ENCODE measurements at regions not wholly inside any gene's neighbourhood (a gene's known extent, or its start where the extent isn't known, plus 50 kb on each side); places are given as distances from the start of the nearest gene placed in this dataset.
"Not testable (repeated sequence)": the region's sequence is repeated elsewhere in the genome, so short reads cannot be mapped to it uniquely, and the experiment has no call there.

GRCh38 chr2:116023026-116023425, 1580.6 kb downstream of the DPP10 start:
- dilution Hi-C loops (cut with MboI; ENCODE audit: extremely low pct_ligation_motif_present, low sequenced_read_pairs): no loop called here
- BruUV-seq (replicated peaks): no TSS peak
- peaks cover 2% of the 10 kb centered on the region for H3K9me3 ChIP-seq (replicated peaks; ENCODE audit: control insufficient read depth, insufficient read depth, low read length)
- H3K4me3 ChIP-seq (replicated peaks in 1 of 3; ENCODE audit: insufficient read depth in 1 of 3, low read depth in 1 of 3, low read length in 3 of 3): no peak overlapping the region
- no peaks in the 10 kb centered on the region for H3K27me3 ChIP-seq (ENCODE audit: control insufficient read depth in 2 of 2, insufficient read depth in 2 of 2, low read length in 2 of 2)
- ChIA-PET CTCF (no interaction called here), POLR2A (no interaction called here)
- DNase-seq (ENCODE audit: low read depth, low spot score) (no peak), FAIRE-seq (no peak)
- no peaks in the 10 kb centered on the region for H3K79me2 ChIP-seq (ENCODE audit: control insufficient read depth, insufficient read depth, low read length)
- no peaks in the 10 kb centered on the region for H3K4me1 ChIP-seq (ENCODE audit: control insufficient read depth, extremely low read depth, insufficient read depth, low read length)
- H4K20me1 ChIP-seq (replicated peaks; ENCODE audit: control insufficient read depth, extremely low read depth, insufficient read depth, low read length): no peaks in the 10 kb centered on the region
- no peaks in the 10 kb centered on the region for H3K9me1 ChIP-seq (replicated peaks; ENCODE audit: control insufficient read depth, extremely low read depth, insufficient read depth, low read length)
- no peak overlapping the region for H3K27ac ChIP-seq (ENCODE audit: insufficient read depth, low read depth, low read length)
- no peaks in the 10 kb centered on the region for H3K36me3 ChIP-seq (ENCODE audit: control insufficient read depth in 2 of 2, extremely low read depth in 1 of 2, insufficient read depth in 2 of 2, low read length in 2 of 2)
- H2AFZ ChIP-seq (ENCODE audit: low read depth, low read length): no peak overlapping the region
- H3K9ac ChIP-seq (replicated peaks; ENCODE audit: extremely low read depth, insufficient read depth, low read length): no peak overlapping the region
- TF ChIP-seq POLR2AphosphoS5 (IDR thresholded peaks at IDR 0.05; ENCODE audit: insufficient read depth, low read depth, low read length): no peak
- no peak for TF ChIP-seq FOS (IDR thresholded peaks at IDR 0.05; ENCODE audit: borderline replicate concordance, insufficient read depth, low read length)
- TF ChIP-seq JUN (IDR thresholded peaks at IDR 0.05; ENCODE audit: borderline replicate concordance, insufficient read depth, insufficient read length, low read depth): no peak
- TF ChIP-seq POLR2A (IDR thresholded peaks at IDR 0.05; ENCODE audit: low read depth, low read length): no peak
- no peak for TF ChIP-seq MYC (IDR thresholded peaks at IDR 0.05; ENCODE audit: low read depth, low read length)
- TF ChIP-seq, protein P1, sequence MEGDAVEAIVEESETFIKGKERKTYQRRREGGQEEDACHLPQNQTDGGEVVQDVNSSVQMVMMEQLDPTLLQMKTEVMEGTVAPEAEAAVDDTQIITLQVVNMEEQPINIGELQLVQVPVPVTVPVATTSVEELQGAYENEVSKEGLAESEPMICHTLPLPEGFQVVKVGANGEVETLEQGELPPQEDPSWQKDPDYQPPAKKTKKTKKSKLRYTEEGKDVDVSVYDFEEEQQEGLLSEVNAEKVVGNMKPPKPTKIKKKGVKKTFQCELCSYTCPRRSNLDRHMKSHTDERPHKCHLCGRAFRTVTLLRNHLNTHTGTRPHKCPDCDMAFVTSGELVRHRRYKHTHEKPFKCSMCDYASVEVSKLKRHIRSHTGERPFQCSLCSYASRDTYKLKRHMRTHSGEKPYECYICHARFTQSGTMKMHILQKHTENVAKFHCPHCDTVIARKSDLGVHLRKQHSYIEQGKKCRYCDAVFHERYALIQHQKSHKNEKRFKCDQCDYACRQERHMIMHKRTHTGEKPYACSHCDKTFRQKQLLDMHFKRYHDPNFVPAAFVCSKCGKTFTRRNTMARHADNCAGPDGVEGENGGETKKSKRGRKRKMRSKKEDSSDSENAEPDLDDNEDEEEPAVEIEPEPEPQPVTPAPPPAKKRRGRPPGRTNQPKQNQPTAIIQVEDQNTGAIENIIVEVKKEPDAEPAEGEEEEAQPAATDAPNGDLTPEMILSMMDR (IDR thresholded peaks at IDR 0.05; ENCODE audit: extremely low read depth in 1 of 2, insufficient read depth in 1 of 2, low read depth in 1 of 2, low read length in 2 of 2): no peak
- no peak for TF ChIP-seq EZH2 (IDR thresholded peaks at IDR 0.05; ENCODE audit: borderline replicate concordance, low read depth, low read length, severe bottlenecking)
- no peak for TF ChIP-seq GATA2 (IDR thresholded peaks at IDR 0.05; ENCODE audit: insufficient read depth, insufficient read length, low read depth, low read length)
- no peak for TF ChIP-seq MAX (IDR thresholded peaks at IDR 0.05; ENCODE audit: insufficient read depth, insufficient read length)
- intact Hi-C loops (cut with micrococcal nuclease): no loop called here
- H3K4me2 ChIP-seq (ENCODE audit: insufficient read depth, low read length): no peak overlapping the region

DNA sequence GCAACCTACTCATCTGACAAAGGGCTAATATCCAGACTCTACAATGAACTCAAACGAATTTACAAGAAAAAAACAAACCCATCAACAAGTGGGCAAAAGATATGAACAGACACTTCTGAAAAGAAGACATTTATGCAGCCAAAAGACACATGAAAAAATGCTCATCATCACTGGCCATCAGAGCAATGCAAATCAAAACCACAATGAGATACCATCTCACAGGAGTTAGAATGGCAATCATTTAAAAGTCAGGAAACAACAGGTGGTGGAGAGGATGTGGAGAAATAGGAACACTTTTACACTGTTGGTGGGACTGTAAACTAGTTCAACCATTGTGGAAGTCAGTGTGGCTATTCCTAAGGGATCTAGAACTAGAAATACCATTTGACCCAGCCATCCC, 1596.3 kb downstream of the DPP10 start:
- dilution Hi-C loops (cut with MboI; ENCODE audit: extremely low pct_ligation_motif_present, low sequenced_read_pairs); H3K27ac ChIP-seq (ENCODE audit: insufficient read depth, low read depth, low read length); H2AFZ ChIP-seq (ENCODE audit: low read depth, low read length); H3K4me2 ChIP-seq (ENCODE audit: insufficient read depth, low read length); H3K9me1 ChIP-seq (replicated peaks; ENCODE audit: control insufficient read depth, extremely low read depth, insufficient read depth, low read length); H3K79me2 ChIP-seq (ENCODE audit: control insufficient read depth, insufficient read depth, low read length); H3K4me3 ChIP-seq (replicated peaks in 1 of 3; ENCODE audit: insufficient read depth in 1 of 3, low read depth in 1 of 3, low read length in 3 of 3); DNase-seq (ENCODE audit: low read depth, low spot score); H3K36me3 ChIP-seq (ENCODE audit: control insufficient read depth in 2 of 2, extremely low read depth in 1 of 2, insufficient read depth in 2 of 2, low read length in 2 of 2); H4K20me1 ChIP-seq (replicated peaks; ENCODE audit: control insufficient read depth, extremely low read depth, insufficient read depth, low read length); H3K4me1 ChIP-seq (ENCODE audit: control insufficient read depth, extremely low read depth, insufficient read depth, low read length); POLR2A ChIA-PET; H3K9ac ChIP-seq (replicated peaks; ENCODE audit: extremely low read depth, insufficient read depth, low read length); intact Hi-C loops (cut with micrococcal nuclease); H3K27me3 ChIP-seq (ENCODE audit: control insufficient read depth in 2 of 2, insufficient read depth in 2 of 2, low read length in 2 of 2); BruUV-seq (replicated peaks); FAIRE-seq; CTCF ChIA-PET; H3K9me3 ChIP-seq (replicated peaks; ENCODE audit: control insufficient read depth, insufficient read depth, low read length): not testable (repeated sequence)
